H1 (cell line): ENCODE measurements at regions not wholly inside any gene's neighbourhood (a gene's known extent, or its start where the extent isn't known, plus 50 kb on each side); places are given as distances from the start of the nearest gene placed in this dataset.

ENCODE experiments used
- CTCF ChIA-PET: fragments of 300-600 bp; sonication (Branson Sonifier 250); formaldehyde crosslinking; loops from one replicate; lab custom pipeline; 2021; ENCODE audit not compliant: partially characterized antibody; lab: Charles Lee
- POLR2A ChIA-PET: fragments of 300-600 bp; sonication (Branson Sonifier 250); formaldehyde crosslinking; loops from one replicate; lab custom pipeline; 2021; ENCODE audit warnings: inconsistent platforms; ENCODE audit not compliant: partially characterized antibody; lab: Charles Lee
- DNase-seq, 2 experiments: peaks; one replicate each; pipeline versions ENCODE4 v3.0.0 to v3.0.0-alpha.2; 2010 to 2022; ENCODE audit warnings: low spot score in 2 of 2, low read depth in 1 of 2, mixed read lengths in 1 of 2
- FAIRE-seq: peaks from 2 replicates; lab custom pipeline; 2011; peaks lifted over from hg19 to GRCh38; lab: Jason Lieb, UNC
- H2AFZ ChIP-seq: 2 replicates; pipeline ENCODE4 v1.8.1; 2012; ENCODE audit warnings: low read length, inconsistent platforms
- H2AK5ac ChIP-seq: 2 replicates; pipeline ENCODE4 v1.6.1; 2013; ENCODE audit warnings: low read depth, low read length
- H2BK120ac ChIP-seq: replicated peaks from 2 replicates; pipeline ENCODE3; 2013; ENCODE audit warnings: low read depth, low read length, inconsistent platforms
- H2BK12ac ChIP-seq: 2 replicates; pipeline ENCODE4 v1.6.1; 2013; ENCODE audit warnings: low read depth, low read length
- H2BK15ac ChIP-seq: 2 replicates; pipeline ENCODE4 v1.6.1; 2013; ENCODE audit warnings: low read length
- H2BK20ac ChIP-seq: 2 replicates; pipeline ENCODE4 v1.6.1; 2013; ENCODE audit warnings: low read length
- H2BK5ac ChIP-seq: 2 replicates; pipeline ENCODE4 v1.6.1; 2013; ENCODE audit warnings: low read depth, low read length
- H3K14ac ChIP-seq: 2 replicates; pipeline ENCODE4 v1.6.1; 2013; ENCODE audit warnings: inconsistent platforms; ENCODE audit not compliant: insufficient read length
- H3K18ac ChIP-seq: 2 replicates; pipeline ENCODE4 v1.6.1; 2013; ENCODE audit warnings: low read length; ENCODE audit errors: extremely low read depth
- H3K23ac ChIP-seq: 2 replicates; pipeline ENCODE4 v1.6.1; 2013; ENCODE audit warnings: inconsistent platforms; ENCODE audit not compliant: insufficient read length
- H3K23me2 ChIP-seq: 2 replicates; pipeline ENCODE4 v1.6.1; 2013; ENCODE audit warnings: low read depth, low read length
- H3K27ac ChIP-seq: 2 replicates; pipeline ENCODE4 v1.6.1; 2011; ENCODE audit warnings: low read depth, low read length, inconsistent platforms
- H3K27me3 ChIP-seq, 4 experiments: replicated peaks in 1 of 4; 1 replicate in 1 of 4; 2 replicates in 3 of 4; pipeline versions ENCODE4 v1.6.1 to v1.8.1; 2011 to 2013; ENCODE audit warnings: low read length in 3 of 4, mild to moderate bottlenecking in 3 of 4, inconsistent platforms in 2 of 4, mixed read lengths in 2 of 4, moderate library complexity in 1 of 4; ENCODE audit not compliant: control insufficient read depth in 3 of 4, insufficient read depth in 3 of 4; ENCODE audit errors: extremely low read depth in 1 of 4
- H3K36me3 ChIP-seq, 4 experiments: 2 replicates each; pipeline versions ENCODE4 v1.6.1 to v1.8.1; 2011 to 2013; ENCODE audit warnings: mild to moderate bottlenecking in 4 of 4, low read length in 3 of 4, moderate library complexity in 2 of 4, control low read depth in 1 of 4, inconsistent platforms in 1 of 4; ENCODE audit not compliant: insufficient read depth in 4 of 4, control insufficient read depth in 2 of 4
- H3K4ac ChIP-seq: replicated peaks from 2 replicates; pipeline ENCODE3; 2013; ENCODE audit warnings: low read length, low read depth, mixed read lengths, inconsistent platforms; ENCODE audit not compliant: insufficient read length
- H3K4me1 ChIP-seq, 4 experiments: replicated peaks in 1 of 4; 1 replicate in 1 of 4; 2 replicates in 3 of 4; pipeline versions ENCODE4 v1.6.1 to v1.8.1; 2011 to 2013; ENCODE audit warnings: low read length in 3 of 4, inconsistent platforms in 2 of 4, mixed read lengths in 1 of 4; ENCODE audit not compliant: insufficient read depth in 4 of 4, control insufficient read depth in 3 of 4
- H3K4me2 ChIP-seq, 2 experiments: 2 replicates each; pipeline versions ENCODE4 v1.6.1 to v1.8.1; 2011 to 2013; ENCODE audit warnings: low read depth in 2 of 2, low read length in 2 of 2, control low read depth in 1 of 2, inconsistent platforms in 1 of 2, mild to moderate bottlenecking in 1 of 2; ENCODE audit not compliant: insufficient read depth in 1 of 2
- H3K4me3 ChIP-seq, 4 experiments: fragments of 200-600, 300-600 bp in 1 of 4; sonication (generic), shearing (Covaris generic), sonication (Bioruptor Twin) in 1 of 4; 2 replicates each; pipeline versions ENCODE4 v1.5.1 to v1.8.1; 2011 to 2016; ENCODE audit warnings: low read length in 4 of 4, low read depth in 3 of 4, control low read depth in 2 of 4, inconsistent platforms in 2 of 4, mild to moderate bottlenecking in 2 of 4, mixed read lengths in 1 of 4, moderate library complexity in 1 of 4; ENCODE audit not compliant: insufficient read depth in 2 of 4; ENCODE audit errors: extremely low read depth in 1 of 4
- H3K56ac ChIP-seq: replicated peaks from 2 replicates; pipeline ENCODE3; 2013; ENCODE audit warnings: low read depth, mild to moderate bottlenecking, mixed read lengths, low read length, inconsistent platforms; ENCODE audit not compliant: insufficient read length
- H3K79me1 ChIP-seq: 2 replicates; pipeline ENCODE4 v1.6.1; 2013; ENCODE audit warnings: low read depth, low read length, control low read depth
- H3K79me2 ChIP-seq, 2 experiments: 2 replicates each; pipeline versions ENCODE4 v1.6.1 to v1.8.1; 2012 to 2013; ENCODE audit warnings: low read length in 2 of 2, mild to moderate bottlenecking in 2 of 2, inconsistent platforms in 1 of 2; ENCODE audit not compliant: insufficient read depth in 2 of 2, control insufficient read depth in 1 of 2
- H3K9ac ChIP-seq, 4 experiments: replicated peaks in 1 of 4; 1 replicate in 1 of 4; 2 replicates in 3 of 4; pipeline versions ENCODE4 v1.6.1 to v1.8.1; 2011 to 2013; ENCODE audit warnings: low read depth in 3 of 4, low read length in 3 of 4, control low read depth in 2 of 4, mild to moderate bottlenecking in 2 of 4, moderate library complexity in 2 of 4, inconsistent platforms in 1 of 4; ENCODE audit errors: extremely low read depth in 1 of 4
- H3K9me3 ChIP-seq, 2 experiments: 2 replicates each; pipeline versions ENCODE4 v1.6.1 to v1.8.1; 2012 to 2013; ENCODE audit warnings: mild to moderate bottlenecking in 2 of 2, moderate library complexity in 2 of 2, control low read depth in 1 of 2, inconsistent platforms in 1 of 2, low read depth in 1 of 2, low read length in 1 of 2, mixed read lengths in 1 of 2; ENCODE audit not compliant: insufficient read depth in 2 of 2
- H4K20me1 ChIP-seq, 2 experiments: replicated peaks in 1 of 2; 2 replicates each; pipeline versions ENCODE3 to v1.8.1; 2011 to 2013; ENCODE audit warnings: inconsistent platforms in 2 of 2, low read length in 2 of 2, mild to moderate bottlenecking in 1 of 2; ENCODE audit not compliant: insufficient read depth in 2 of 2, control insufficient read depth in 1 of 2
- H4K5ac ChIP-seq: 2 replicates; pipeline ENCODE4 v1.6.1; 2013; ENCODE audit warnings: low read length, low read depth, mixed read lengths, inconsistent platforms; ENCODE audit not compliant: insufficient read length
- H4K8ac ChIP-seq: 2 replicates; pipeline ENCODE4 v1.8.0; 2013; ENCODE audit warnings: mild to moderate bottlenecking, moderate library complexity, low read length, inconsistent platforms; ENCODE audit not compliant: insufficient read depth; ENCODE audit errors: extremely low read depth
- H4K91ac ChIP-seq: replicated peaks from 2 replicates; pipeline ENCODE3; 2013; ENCODE audit warnings: low read length, mixed read lengths, inconsistent platforms; ENCODE audit not compliant: insufficient read length
- EGR1 ChIP-seq: IDR thresholded peaks from 2 replicates; pipeline ENCODE4 v1.6.1; 2011; ENCODE audit warnings: low read depth, low read length, borderline replicate concordance
- WGBS, 2 experiments: shearing (Covaris generic) in 1 of 2; methylation state at CpG; one replicate each; pipeline versions ENCODE4 v1.1.6 to v1.1.7; 2013 to 2015; ENCODE audit warnings: low lambda C conversion rate in 2 of 2, mixed read lengths in 2 of 2, inconsistent platforms in 1 of 2, low coverage in 1 of 2, missing lambda C conversion rate in 1 of 2; ENCODE audit not compliant: insufficient replicate concordance in 2 of 2, insufficient coverage in 1 of 2, insufficient read length in 1 of 2; ENCODE audit errors: extremely low coverage in 1 of 2, missing lambda C conversion rate in 1 of 2; 5-methylcytosine and 5-hydroxymethylcytosine counted together

GRCh38 chr7:106423821-106424475 lies 139.2 kb upstream of the NAMPT start:
- Histone ChIP-seq H3K79me1 (no peaks in the 10 kb centered on the region), H3K9me3 (no peaks in the 10 kb centered on the region), H2BK120ac (no peak overlapping the region), H2AK5ac (peak overlapping the region; percentile 61; the same call in 1 of the 2 replicates), H3K23ac (no peak overlapping the region), H3K56ac (no peak overlapping the region), H3K79me2 (no peaks in the 10 kb centered on the region), H4K91ac (no peak overlapping the region), H4K8ac (no peak overlapping the region), H3K4me1 (peaks cover 0 to 5% (median 0%) of the 10 kb centered on the region in 4 experiments; a peak in 3 of 7 replicates), H3K4me2 (no peak overlapping the region), H2BK12ac (no peak overlapping the region), H2BK20ac (no peak overlapping the region), H4K5ac (no peak overlapping the region), H3K27ac (no peak overlapping the region), H3K36me3 (no peaks in the 10 kb centered on the region), H3K14ac (no peak overlapping the region), H3K23me2 (no peaks in the 10 kb centered on the region), H4K20me1 (no peaks in the 10 kb centered on the region), H2AFZ (no peak overlapping the region), H2BK15ac (no peak overlapping the region), H3K4ac (no peak overlapping the region), H3K4me3 (no peak overlapping the region), H3K27me3 (no peaks in the 10 kb centered on the region; a peak in 1 of 7 replicates), H3K9ac (no peak overlapping the region), H2BK5ac (no peak overlapping the region), H3K18ac (no peak overlapping the region)
- POLR2A ChIA-PET = no interaction called here
- no peak for FAIRE-seq
- WGBS, 2 experiments = 89% methylated on average over 4 of the region's 5 CpGs; no CpG with 5 or more reads in 1 of the 2 experiments
- no peak for TF ChIP-seq EGR1
- CTCF ChIA-PET = no interaction called here
- DNase-seq = no peak
